Loucy (cell line): ENCODE measurements at regions not wholly inside any gene's neighbourhood (a gene's known extent, or its start where the extent isn't known, plus 50 kb on each side); places are given as distances from the start of the nearest gene placed in this dataset.

Experiments used
- H2AFZ ChIP-seq: fragments of 200-600 bp; sonication (generic); 2 replicates; pipeline ENCODE4 v1.6.0; 2016; ENCODE audit warnings: antibody characterized with exemption, mild to moderate bottlenecking, low read length, moderate library complexity
- H3F3A ChIP-seq: fragments of 200-600 bp; 2 replicates; pipeline ENCODE4 v1.6.0; 2016; ENCODE audit warnings: antibody characterized with exemption, low read depth, mild to moderate bottlenecking
- H3K27me3 ChIP-seq: fragments of 200-600 bp; sonication (generic); 2 replicates; pipeline ENCODE4 v1.6.1; 2014; ENCODE audit warnings: low read length, mild to moderate bottlenecking; ENCODE audit not compliant: insufficient read depth, poor library complexity, severe bottlenecking
- H3K36me3 ChIP-seq: fragments of 200-600 bp; sonication (generic); 2 replicates; pipeline ENCODE4 v1.6.1; 2016; ENCODE audit warnings: low read length; ENCODE audit not compliant: insufficient read depth
- H3K4me1 ChIP-seq: fragments of 200-600 bp; sonication (generic); 2 replicates; pipeline ENCODE4 v1.5.1; 2014; ENCODE audit warnings: low read length, mild to moderate bottlenecking; ENCODE audit not compliant: insufficient read depth, poor library complexity, severe bottlenecking
- H3K4me2 ChIP-seq: fragments of 200-600 bp; sonication (generic); 2 replicates; pipeline ENCODE4 v1.6.0; 2014; ENCODE audit warnings: antibody characterized with exemption, low read length, low read depth, mild to moderate bottlenecking; ENCODE audit not compliant: poor library complexity, severe bottlenecking
- H3K4me3 ChIP-seq: fragments of 200-600 bp; sonication (generic); 2 replicates; pipeline ENCODE4 v1.5.1; 2014; ENCODE audit warnings: low read length, mild to moderate bottlenecking, mixed read lengths; ENCODE audit not compliant: poor library complexity, severe bottlenecking
- H3K79me2 ChIP-seq: fragments of 200-600 bp; sonication (generic); 2 replicates; pipeline ENCODE4 v1.6.1; 2014; ENCODE audit warnings: low read length; ENCODE audit not compliant: insufficient read depth
- H3K9ac ChIP-seq: fragments of 200-600 bp; sonication (generic); 2 replicates; pipeline ENCODE4 v1.6.0; 2014; ENCODE audit warnings: mild to moderate bottlenecking, low read depth, low read length, moderate library complexity; ENCODE audit not compliant: poor library complexity, severe bottlenecking
- H3K9me2 ChIP-seq: fragments of 200-600 bp; sonication (generic); replicated peaks from 2 replicates; pipeline ENCODE4 v1.6.1; 2016; ENCODE audit warnings: low read depth, low read length, mixed read lengths
- H3K9me3 ChIP-seq: fragments of 200-600 bp; sonication (generic); 2 replicates; pipeline ENCODE4 v1.6.1; 2014; ENCODE audit warnings: mild to moderate bottlenecking, antibody characterized with exemption, low read length, low read depth; ENCODE audit not compliant: insufficient read depth
- H4K20me1 ChIP-seq: fragments of 200-600 bp; sonication (generic); 2 replicates; pipeline ENCODE4 v1.6.0; 2014; ENCODE audit warnings: antibody characterized with exemption, low read length, mild to moderate bottlenecking; ENCODE audit not compliant: insufficient read depth, poor library complexity, severe bottlenecking
- EZH2phosphoT487 ChIP-seq: fragments of 200-600 bp; IDR thresholded peaks from 2 replicates; pipeline ENCODE4 v1.6.1; 2018; ENCODE audit warnings: antibody characterized with exemption, mild to moderate bottlenecking, moderate library complexity, borderline replicate concordance
- TF ChIP-seq, protein P1 (sequence below): fragments of 200-600 bp; sonication (generic); conservative IDR thresholded peaks from 2 replicates; pipeline ENCODE4 v1.5.1; 2014; ENCODE audit warnings: mild to moderate bottlenecking, antibody characterized with exemption, low read length

DNA sequence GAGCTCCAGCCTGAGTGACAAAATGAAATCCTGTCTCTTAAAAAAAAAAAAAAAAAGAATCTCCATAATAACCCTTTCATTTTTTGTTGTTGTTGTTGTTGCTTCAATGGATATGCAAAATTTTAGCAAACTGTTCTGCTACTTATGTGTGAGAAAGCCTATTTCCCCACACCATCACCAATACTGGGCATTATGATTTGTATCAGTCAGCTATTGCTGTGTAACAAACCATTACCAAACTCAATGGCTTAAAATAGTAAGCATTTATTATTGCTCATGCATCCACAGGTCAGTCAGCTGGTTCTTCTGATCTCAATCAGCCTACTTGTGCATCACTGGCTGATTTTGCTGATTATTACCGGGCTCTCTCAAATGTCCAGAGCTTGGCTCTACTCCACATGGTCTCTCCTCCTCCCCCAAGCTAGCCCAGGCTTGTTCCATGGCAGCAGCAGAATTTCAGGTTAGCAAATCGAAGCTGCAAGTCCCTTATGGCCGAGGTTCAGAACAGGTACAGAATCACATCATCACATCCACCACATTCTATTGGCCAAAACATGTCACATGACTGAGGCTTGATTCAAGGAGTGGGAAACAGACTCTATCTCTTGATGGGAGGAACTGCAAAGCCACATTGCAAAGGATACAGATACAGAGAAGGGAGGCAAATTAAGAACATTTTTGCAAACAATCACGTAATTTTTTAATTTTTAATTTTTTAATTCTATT, 135.1 kb downstream of the MN1 start:
- Histone ChIP-seq H3K9me3 (no peaks in the 10 kb centered on the region), H3K4me1 (peaks cover 39% of the 10 kb centered on the region), H3K79me2 (no peaks in the 10 kb centered on the region)

DNA sequence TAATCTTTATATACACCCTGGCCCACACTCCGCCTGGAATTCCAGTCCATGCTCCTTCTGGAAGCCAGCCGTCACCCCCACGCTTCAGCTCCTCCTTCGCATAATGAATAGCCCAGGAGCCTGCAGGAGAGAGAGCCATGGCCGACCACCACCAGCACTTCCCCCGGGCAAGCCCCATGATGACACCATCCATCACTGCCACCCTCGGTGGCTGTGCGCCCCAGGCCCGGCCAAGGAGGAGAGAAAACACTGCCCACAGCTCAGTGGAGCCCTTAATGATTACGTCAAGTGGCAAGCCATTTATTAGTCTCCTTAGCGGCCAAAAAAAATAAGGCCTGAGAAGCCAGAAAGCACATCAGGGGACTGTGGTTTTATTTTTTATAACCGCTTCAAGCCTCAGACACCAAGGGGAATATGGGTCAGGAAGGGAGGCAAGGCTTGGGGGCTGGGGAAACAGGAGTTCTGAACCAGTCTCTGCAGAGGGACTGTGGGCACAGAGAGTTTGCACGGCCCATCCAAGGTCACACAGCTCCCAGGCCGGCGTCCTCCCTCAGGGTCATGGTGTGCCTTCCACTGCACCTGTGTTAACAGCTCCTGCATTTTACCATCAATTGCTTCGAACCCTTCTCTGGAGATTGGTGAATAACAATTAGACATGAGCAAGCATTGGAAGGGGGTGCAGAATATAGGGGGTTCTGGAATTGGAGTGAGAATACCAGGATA, 134.3 kb downstream of the MN1 start:
- TF ChIP-seq, protein P1, sequence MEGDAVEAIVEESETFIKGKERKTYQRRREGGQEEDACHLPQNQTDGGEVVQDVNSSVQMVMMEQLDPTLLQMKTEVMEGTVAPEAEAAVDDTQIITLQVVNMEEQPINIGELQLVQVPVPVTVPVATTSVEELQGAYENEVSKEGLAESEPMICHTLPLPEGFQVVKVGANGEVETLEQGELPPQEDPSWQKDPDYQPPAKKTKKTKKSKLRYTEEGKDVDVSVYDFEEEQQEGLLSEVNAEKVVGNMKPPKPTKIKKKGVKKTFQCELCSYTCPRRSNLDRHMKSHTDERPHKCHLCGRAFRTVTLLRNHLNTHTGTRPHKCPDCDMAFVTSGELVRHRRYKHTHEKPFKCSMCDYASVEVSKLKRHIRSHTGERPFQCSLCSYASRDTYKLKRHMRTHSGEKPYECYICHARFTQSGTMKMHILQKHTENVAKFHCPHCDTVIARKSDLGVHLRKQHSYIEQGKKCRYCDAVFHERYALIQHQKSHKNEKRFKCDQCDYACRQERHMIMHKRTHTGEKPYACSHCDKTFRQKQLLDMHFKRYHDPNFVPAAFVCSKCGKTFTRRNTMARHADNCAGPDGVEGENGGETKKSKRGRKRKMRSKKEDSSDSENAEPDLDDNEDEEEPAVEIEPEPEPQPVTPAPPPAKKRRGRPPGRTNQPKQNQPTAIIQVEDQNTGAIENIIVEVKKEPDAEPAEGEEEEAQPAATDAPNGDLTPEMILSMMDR: no peak
- no peak for TF ChIP-seq EZH2phosphoT487
- no peaks in the 10 kb centered on the region for H3K9me3 ChIP-seq
- H3K9me2 ChIP-seq: no peaks in the 10 kb centered on the region
- H3K27me3 ChIP-seq: no peaks in the 10 kb centered on the region
- H2AFZ ChIP-seq: peak overlapping the region; percentile 30; the same call in 1 of the 2 replicates
- H4K20me1 ChIP-seq: no peaks in the 10 kb centered on the region
- H3K9ac ChIP-seq: no peak overlapping the region
- peaks cover 42% of the 10 kb centered on the region for H3K4me1 ChIP-seq
- no peaks in the 10 kb centered on the region for H3K36me3 ChIP-seq
- H3K79me2 ChIP-seq: no peaks in the 10 kb centered on the region
- H3K4me2 ChIP-seq: peak overlapping the region; percentile 48
- no peaks in the 10 kb centered on the region; the same call in 1 of the 2 replicates for H3F3A ChIP-seq
- H3K4me3 ChIP-seq: no peak overlapping the region

More for the DNA sequence above, 135.1 kb downstream of the MN1 start:
- H3K27me3 ChIP-seq: no peaks in the 10 kb centered on the region
- TF ChIP-seq EZH2phosphoT487: no peak
- TF ChIP-seq, protein P1: no peak
- H3K4me2 ChIP-seq: no peak overlapping the region
- H3K36me3 ChIP-seq: no peaks in the 10 kb centered on the region
- no peaks in the 10 kb centered on the region for H4K20me1 ChIP-seq
- no peaks in the 10 kb centered on the region; the same call in 1 of the 2 replicates for H3F3A ChIP-seq
- H3K9ac ChIP-seq: no peak overlapping the region
- H3K9me2 ChIP-seq: no peaks in the 10 kb centered on the region
- no peak overlapping the region for H3K4me3 ChIP-seq
- H2AFZ ChIP-seq: no peak overlapping the region

DNA sequence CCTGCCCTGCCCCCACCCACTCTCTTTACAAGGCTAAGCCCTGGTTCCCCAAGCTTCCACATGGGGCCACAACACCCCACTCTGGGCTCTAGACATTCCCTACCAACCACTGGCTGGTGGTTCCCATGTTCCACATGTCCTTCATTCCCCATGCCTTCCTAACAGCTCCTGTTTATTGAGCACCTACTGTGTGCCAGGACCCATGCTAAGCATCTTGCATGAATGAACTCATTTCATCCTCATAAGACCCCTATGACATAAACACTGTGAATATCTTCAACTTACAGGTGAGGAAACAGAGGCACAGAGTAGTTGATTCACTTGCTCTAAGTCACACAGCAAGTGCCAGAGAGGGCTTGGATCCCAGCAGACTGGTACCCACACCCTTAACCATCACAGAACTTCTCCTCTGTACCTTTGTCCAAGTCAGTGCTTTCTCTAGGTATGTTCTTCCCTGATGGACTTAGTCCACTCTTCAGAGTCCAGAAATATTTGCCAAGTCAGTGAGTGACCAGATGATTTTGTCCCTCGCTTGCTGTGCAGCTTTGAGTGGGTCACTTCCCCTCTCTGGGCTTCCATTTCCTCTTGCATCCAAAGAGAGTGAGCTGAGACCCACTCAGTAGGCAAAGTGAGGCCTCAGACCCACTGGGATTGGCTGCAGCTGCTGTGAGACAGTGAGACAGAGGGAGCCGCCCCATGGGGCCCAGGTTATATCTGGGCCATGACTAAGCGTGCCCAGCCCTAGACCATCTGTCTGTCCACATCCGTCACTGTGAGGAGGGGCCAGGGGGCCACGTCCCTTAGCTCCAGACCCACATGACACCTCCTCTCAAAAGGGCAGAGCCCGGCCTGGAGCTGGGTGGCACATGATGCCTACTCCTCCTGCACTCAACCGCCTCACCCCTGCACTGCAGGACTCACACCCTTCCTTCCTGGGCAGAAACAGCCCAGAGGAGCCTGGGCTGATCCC, 132.4 kb downstream of the MN1 start:
- Histone ChIP-seq H4K20me1 (no peaks in the 10 kb centered on the region), H3K4me1 (peaks cover 42% of the 10 kb centered on the region), H2AFZ (no peak overlapping the region)

More for the DNA sequence above, 132.4 kb downstream of the MN1 start:
- H3K36me3 ChIP-seq: no peaks in the 10 kb centered on the region
- no peaks in the 10 kb centered on the region for H3K9me2 ChIP-seq
- H3F3A ChIP-seq: no peaks in the 10 kb centered on the region; the same call in 1 of the 2 replicates
- H3K9ac ChIP-seq: peak overlapping the region; percentile 81
- no peaks in the 10 kb centered on the region for H3K27me3 ChIP-seq
- H3K79me2 ChIP-seq: no peaks in the 10 kb centered on the region
- H3K9me3 ChIP-seq: no peaks in the 10 kb centered on the region
- peak overlapping the region; percentile 68 for H3K4me3 ChIP-seq
- H3K4me2 ChIP-seq: peak overlapping the region; percentile 86
- TF ChIP-seq, protein P1: no peak
- TF ChIP-seq EZH2phosphoT487: no peak
